GM19467 (cell line): ENCODE measurements at regions not wholly inside any gene's neighbourhood (a gene's known extent, or its start where the extent isn't known, plus 50 kb on each side); places are given as distances from the start of the nearest gene placed in this dataset.

Experiments used
- ATAC-seq: cut with Tn5 transposase; IDR thresholded peaks from one replicate; pipeline ENCODE4 v1.9.1; 2021; ENCODE audit warnings: mild to moderate bottlenecking, moderate library complexity; ENCODE audit not compliant: unreplicated experiment

GRCh38 chr17:68705714-68706076 is 104.5 kb upstream of the FAM20A start:
- ATAC-seq: no peak

GRCh38 chr17:68704871-68705713 is 103.9 kb upstream of the FAM20A start:
- no peak for ATAC-seq

GRCh38 chr17:68701046-68701445 is 99.9 kb upstream of the FAM20A start:
- no peak for ATAC-seq

GRCh38 chr17:68700421-68700820 is 99.3 kb upstream of the FAM20A start:
- no peak for ATAC-seq

- ATAC-seq: no peak
Measured at GRCh38 chr17:68699936-68700335, 98.8 kb upstream of the FAM20A start.

- ATAC-seq: no peak
Measured at GRCh38 chr17:68698746-68699145, 97.6 kb upstream of the FAM20A start.

GRCh38 chr17:68697850-68698361 is 96.7 kb upstream of the FAM20A start:
- no peak for ATAC-seq

GRCh38 chr17:68695659-68696058 is 94.5 kb upstream of the FAM20A start:
- ATAC-seq: no peak

GRCh38 chr17:68694791-68695485 is 93.8 kb upstream of the FAM20A start:
- no peak for ATAC-seq

- no peak for ATAC-seq
Measured at GRCh38 chr17:68693896-68694295, 92.7 kb upstream of the FAM20A start.

- no peak for ATAC-seq
Measured at GRCh38 chr17:68693466-68693865, 92.3 kb upstream of the FAM20A start.

- ATAC-seq: no peak
Measured at GRCh38 chr17:68686108-68686988, 85.2 kb upstream of the FAM20A start.

- no peak for ATAC-seq
Measured at GRCh38 chr17:68684949-68685357, 83.8 kb upstream of the FAM20A start.

- no peak for ATAC-seq
Measured at GRCh38 chr17:68682903-68683302, 81.7 kb upstream of the FAM20A start.

- ATAC-seq: no peak
Measured at GRCh38 chr17:68679882-68680281, 78.7 kb upstream of the FAM20A start.

- ATAC-seq: no peak
Measured at GRCh38 chr17:68676856-68677255, 75.7 kb upstream of the FAM20A start.

- no peak for ATAC-seq
Measured at GRCh38 chr17:68675723-68676122, 74.6 kb upstream of the FAM20A start.

- no peak for ATAC-seq
Measured at GRCh38 chr17:68674029-68674925, 73.1 kb upstream of the FAM20A start.

GRCh38 chr17:68670967-68671693 is 70.0 kb upstream of the FAM20A start:
- no peak for ATAC-seq
